GM18868 (cell line): ENCODE measurements at regions not wholly inside any gene's neighbourhood (a gene's known extent, or its start where the extent isn't known, plus 50 kb on each side); places are given as distances from the start of the nearest gene placed in this dataset.
"Not testable (repeated sequence)": the region's sequence is repeated elsewhere in the genome, so short reads cannot be mapped to it uniquely, and the experiment has no call there.

Experiments used
- ATAC-seq: cut with Tn5 transposase; IDR thresholded peaks from one replicate; pipeline ENCODE4 v1.9.1; 2021; ENCODE audit warnings: mild to moderate bottlenecking, moderate library complexity; ENCODE audit not compliant: unreplicated experiment

GRCh38 chr3:197373096-197373495 lies 74.7 kb upstream of the DLG1 start:
- no peak for ATAC-seq

GRCh38 chr3:197372047-197372661 lies 73.7 kb upstream of the DLG1 start:
- ATAC-seq, result no peak

- no peak for ATAC-seq
These were observed 73.2 kb upstream of the DLG1 start for GRCh38 chr3:197371591-197372046.

- no peak for ATAC-seq
These were observed 71.1 kb upstream of the DLG1 start for GRCh38 chr3:197369545-197369944.

GRCh38 chr3:197368821-197369220 lies 70.4 kb upstream of the DLG1 start:
- no peak for ATAC-seq

GRCh38 chr3:197368330-197368729 lies 69.9 kb upstream of the DLG1 start:
- ATAC-seq, result no peak

- ATAC-seq, result no peak
These were observed 68.8 kb upstream of the DLG1 start for GRCh38 chr3:197367081-197367780.

- ATAC-seq, result no peak
These were observed 68.1 kb upstream of the DLG1 start for GRCh38 chr3:197366301-197367044.

- no peak for ATAC-seq
These were observed 67.2 kb upstream of the DLG1 start for GRCh38 chr3:197365586-197365985.

GRCh38 chr3:197364410-197365071 lies 66.1 kb upstream of the DLG1 start:
- no peak for ATAC-seq

- no peak for ATAC-seq
These were observed 65.4 kb upstream of the DLG1 start for GRCh38 chr3:197363553-197364409.

GRCh38 chr3:197362081-197362480 lies 63.7 kb upstream of the DLG1 start:
- ATAC-seq, result no peak

- not testable (repeated sequence) for ATAC-seq
These were observed 61.7 kb upstream of the DLG1 start for GRCh38 chr3:197360095-197360494.

- not testable (repeated sequence) for ATAC-seq
These were observed 61.1 kb upstream of the DLG1 start for GRCh38 chr3:197359476-197359875.

- no peak for ATAC-seq
These were observed 58.3 kb upstream of the DLG1 start for GRCh38 chr3:197356741-197357140.

GRCh38 chr3:197356275-197356674 lies 57.9 kb upstream of the DLG1 start:
- no peak for ATAC-seq

GRCh38 chr3:197355713-197356112 lies 57.3 kb upstream of the DLG1 start:
- no peak for ATAC-seq

GRCh38 chr3:197354568-197355001 lies 56.2 kb upstream of the DLG1 start:
- no peak for ATAC-seq

GRCh38 chr3:197353867-197354567 lies 55.6 kb upstream of the DLG1 start:
- no peak for ATAC-seq
